NCI-H2029 (cell line): ENCODE measurements at regions not wholly inside any gene's neighbourhood (a gene's known extent, or its start where the extent isn't known, plus 50 kb on each side); places are given as distances from the start of the nearest gene placed in this dataset.

Experiments used
- DNase-seq: peaks from one replicate; lab custom pipeline; 2025; lab: John Stamatoyannopoulos, UW

GRCh38 chr9:99713838-99714306 lies 107.8 kb upstream of the NR4A3 start:
- DNase-seq, result no peak

DNA sequence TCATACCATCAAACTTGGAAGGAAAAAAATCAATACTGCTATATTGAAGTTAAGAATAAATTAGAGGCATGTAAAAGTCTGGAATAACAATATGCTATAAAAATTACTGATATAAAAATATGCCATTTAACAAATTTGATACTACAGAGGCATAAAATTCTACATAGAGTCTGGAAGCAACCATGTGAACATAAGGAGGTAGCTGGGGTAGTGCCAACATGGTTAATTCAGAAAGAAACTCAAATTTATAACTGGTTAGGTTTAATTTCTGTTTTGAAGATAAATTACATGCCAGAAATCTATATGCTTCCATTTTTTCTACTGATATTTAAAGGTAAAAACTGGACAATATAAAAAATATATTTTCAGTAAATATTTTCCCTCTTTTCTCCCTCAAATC lies 103.1 kb upstream of the NR4A3 start:
- DNase-seq, result no peak

DNA sequence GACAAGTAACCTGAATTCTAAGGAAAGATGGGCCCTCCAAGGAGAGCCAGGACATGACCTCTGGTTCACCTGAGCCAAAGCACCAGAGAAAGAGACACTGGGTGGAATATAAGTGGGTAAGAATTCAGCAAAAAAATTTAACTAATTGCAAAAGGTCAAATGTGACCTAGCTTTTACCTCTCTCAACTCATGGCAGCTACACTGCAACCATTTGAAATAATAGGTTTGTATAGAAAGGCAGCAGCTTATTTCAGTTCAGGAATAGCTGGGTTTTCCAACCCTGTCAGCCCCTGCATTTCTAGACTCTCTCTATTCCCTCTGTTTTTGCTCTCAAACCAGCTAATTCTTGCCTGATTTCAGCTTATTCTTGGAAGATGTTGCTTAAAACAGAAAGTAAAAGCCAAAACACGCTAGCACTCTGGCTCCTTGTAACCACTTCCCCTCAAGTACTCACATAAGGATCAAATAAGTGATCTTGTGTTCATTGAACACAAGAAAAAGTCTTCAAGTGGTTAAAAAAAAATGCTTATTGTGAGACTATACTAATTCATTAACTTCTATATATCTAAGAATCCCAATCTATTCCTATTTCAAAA lies 101.1 kb upstream of the NR4A3 start:
- DNase-seq, result no peak

- no peak for DNase-seq
These were observed 99.8 kb upstream of the NR4A3 start for GRCh38 chr9:99721898-99722297.

- DNase-seq, result no peak
These were observed 98.8 kb upstream of the NR4A3 start for GRCh38 chr9:99722877-99723276.

DNA sequence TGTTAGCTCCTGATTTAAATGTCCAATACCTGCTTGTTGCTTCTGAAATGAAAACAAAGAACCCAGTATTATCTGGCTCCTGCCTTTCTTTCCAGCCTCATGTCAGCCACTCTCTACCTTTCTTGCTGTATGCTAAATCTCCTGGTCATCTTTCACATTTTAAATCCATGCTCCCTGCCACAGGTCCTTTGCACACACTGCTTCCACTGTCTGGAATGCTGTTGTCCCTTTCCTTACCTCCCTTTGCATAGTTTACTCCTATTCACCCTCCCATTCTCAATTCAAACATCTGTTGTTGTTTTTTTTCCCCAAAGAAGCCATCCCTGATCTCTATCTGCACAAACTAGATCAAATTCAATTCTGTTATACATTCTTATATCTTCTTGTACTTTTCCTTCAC lies 97.0 kb upstream of the NR4A3 start:
- no peak for DNase-seq

GRCh38 chr9:99725852-99726251 lies 95.8 kb upstream of the NR4A3 start:
- DNase-seq, result no peak

DNA sequence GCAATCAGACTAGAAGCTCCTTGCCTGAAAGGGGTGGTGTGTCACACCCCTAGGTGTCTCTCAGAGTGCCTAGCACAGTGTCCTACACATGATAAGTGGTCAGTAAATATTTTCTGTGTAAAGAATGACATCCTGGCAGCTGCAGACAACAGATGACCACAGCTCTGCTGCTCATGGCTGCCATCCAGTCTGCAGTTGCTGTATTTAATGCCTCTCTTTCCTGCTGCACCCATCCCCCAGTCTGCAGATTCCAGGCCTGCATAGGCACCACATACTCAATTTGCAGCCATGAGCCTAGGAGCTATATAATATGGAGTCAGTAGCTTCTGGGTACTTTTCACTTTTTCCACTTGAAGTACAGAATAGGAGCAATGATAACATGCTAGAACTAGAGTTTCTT lies 94.9 kb upstream of the NR4A3 start:
- DNase-seq, result peak; percentile 94

DNA sequence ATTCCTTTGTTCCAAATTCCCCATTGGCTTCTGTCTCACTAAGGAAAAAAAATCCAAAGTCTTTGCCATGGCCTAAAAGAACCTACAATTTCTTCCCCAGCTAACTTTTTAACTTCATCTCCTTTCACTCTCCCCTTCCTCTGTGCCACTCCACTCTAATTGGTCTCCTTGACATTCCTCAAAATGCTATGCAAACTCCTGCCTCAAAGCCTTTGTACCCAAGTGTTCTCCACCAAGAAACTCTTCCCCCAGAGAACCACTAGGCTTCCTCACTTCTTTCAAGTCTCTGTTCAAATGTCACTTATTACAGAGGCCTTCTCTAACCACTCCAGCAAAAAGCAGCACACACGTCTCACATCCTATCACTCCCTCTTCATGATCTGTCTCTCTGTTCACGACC lies 91.6 kb upstream of the NR4A3 start:
- DNase-seq, result no peak

DNA sequence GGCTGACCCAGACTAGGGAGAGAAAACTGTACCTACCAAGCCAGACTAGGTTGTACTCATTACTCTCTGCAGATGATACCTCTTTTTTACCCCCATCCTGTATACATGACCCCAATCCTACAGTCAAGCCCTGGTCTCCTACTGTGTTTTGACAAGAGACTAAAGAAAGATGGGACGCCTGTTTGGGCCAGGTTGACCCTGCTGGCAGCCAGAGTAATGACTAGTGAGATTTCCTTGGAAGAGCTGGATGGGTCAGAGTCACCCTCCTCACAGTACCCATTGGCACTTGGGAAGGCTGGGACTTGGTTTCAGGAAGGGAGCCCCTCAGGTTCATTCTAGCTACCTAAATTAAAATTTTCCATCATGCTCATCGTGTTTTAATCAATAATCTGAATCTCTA lies 89.7 kb upstream of the NR4A3 start:
- no peak for DNase-seq

DNA sequence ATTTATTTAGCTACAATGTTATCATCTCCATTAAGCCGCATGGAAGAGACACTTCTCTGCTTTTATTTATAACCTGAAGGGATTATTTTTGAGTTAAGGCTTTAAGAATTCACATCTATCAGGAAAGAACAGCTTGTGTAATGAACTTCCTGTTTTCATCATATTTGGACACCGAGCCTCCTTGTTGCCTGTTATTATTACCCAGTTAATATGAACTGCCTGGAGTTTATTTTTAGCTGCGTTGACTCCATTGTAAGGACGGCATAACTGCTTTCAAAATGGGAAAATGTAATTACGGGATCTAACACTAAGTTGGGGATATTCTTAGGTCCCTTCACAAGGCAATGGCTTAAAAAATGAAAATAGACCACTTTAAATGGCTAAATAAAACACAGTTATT lies 89.0 kb upstream of the NR4A3 start:
- DNase-seq, result no peak

GRCh38 chr9:99735041-99735440 lies 86.6 kb upstream of the NR4A3 start:
- no peak for DNase-seq

DNA sequence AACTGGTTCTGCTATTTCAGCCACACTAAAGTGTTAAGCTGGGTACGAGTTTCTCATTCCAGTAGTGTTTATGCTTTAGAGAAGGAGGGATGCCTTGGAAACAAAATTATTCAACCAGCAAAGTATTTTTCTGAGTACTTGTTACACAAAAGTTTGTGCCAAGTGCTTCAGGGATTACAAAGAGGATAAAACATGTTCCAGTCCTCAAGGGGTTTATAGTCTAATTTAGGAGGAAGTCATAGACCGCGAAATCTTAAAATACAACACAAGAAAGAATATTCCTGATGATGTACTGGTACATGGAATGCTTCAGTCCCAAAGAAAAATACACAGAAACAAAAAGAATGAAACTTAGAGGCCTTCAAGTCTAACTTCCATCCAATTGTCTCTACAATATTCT lies 85.4 kb upstream of the NR4A3 start:
- DNase-seq, result no peak

- DNase-seq, result no peak
These were observed 84.0 kb upstream of the NR4A3 start for GRCh38 chr9:99737649-99738048.

DNA sequence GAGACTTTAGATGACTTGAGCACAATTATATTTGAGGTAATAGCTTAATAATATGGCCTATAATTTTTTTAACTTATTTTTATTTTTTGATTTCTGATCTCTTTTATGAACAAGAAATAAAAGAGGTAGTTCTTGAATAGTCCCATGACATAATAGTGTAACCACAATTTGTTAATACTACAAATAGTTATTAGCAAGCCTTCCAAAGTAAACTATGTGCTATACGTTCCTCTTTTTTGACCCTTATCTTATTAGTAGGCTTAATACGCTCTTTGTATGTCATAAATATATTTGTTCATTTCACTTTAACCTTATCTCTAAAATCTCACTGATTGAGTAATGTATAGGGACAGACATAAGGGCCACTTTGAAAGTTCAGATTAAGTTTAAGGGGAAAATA lies 78.7 kb upstream of the NR4A3 start:
- DNase-seq, result no peak

DNA sequence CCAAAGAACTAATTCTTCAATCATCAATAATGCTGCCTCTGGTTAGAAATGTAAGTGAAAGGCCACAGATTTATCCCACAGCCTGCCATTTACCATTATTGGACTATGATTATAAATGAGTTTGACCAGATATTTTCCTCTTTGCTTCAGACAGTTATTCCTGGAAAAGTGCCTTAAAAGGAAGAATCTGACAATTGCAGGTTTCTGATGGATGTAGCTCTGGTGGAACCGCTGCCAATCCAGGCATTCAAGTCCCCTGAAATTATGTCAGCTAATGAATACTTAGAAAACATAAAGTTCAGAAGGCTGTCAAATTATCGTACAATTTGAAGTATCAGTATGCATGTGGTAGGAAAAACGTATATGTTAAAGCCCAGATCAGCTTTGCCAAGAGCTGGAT lies 78.2 kb upstream of the NR4A3 start:
- DNase-seq, result no peak

- DNase-seq, result no peak
These were observed 77.6 kb upstream of the NR4A3 start for GRCh38 chr9:99744132-99744531.

DNA sequence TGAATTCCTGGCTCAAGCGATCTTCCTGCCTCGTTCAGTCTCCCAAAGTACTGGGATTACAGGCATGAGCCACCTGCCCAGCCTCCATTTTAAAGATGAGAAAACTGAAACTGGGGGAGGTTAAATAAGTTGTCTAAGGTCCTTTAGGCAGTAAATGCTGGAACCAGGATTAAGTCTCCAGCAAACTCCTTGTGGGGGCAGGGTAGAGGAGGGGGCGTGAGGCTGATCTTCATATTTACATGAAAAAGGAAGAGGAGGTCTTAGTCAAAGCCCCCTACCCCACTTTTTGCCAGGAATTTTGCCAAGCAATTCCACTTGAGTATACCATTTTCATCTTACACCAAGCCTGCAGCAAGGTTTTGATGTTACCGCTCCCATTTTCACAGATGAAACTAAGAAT lies 76.6 kb upstream of the NR4A3 start:
- no peak for DNase-seq

GRCh38 chr9:99746406-99746805 lies 75.3 kb upstream of the NR4A3 start:
- DNase-seq, result no peak

- DNase-seq, result no peak
These were observed 73.4 kb upstream of the NR4A3 start for GRCh38 chr9:99748266-99748665.

GRCh38 chr9:99748676-99749075 lies 73.0 kb upstream of the NR4A3 start:
- no peak for DNase-seq

GRCh38 chr9:99749641-99750040 lies 72.0 kb upstream of the NR4A3 start:
- DNase-seq, result no peak

- no peak for DNase-seq
These were observed 71.2 kb upstream of the NR4A3 start for GRCh38 chr9:99750526-99750925.

- no peak for DNase-seq
These were observed 69.1 kb upstream of the NR4A3 start for GRCh38 chr9:99752417-99753109.
